ENCODE measurements at regions not wholly inside any gene's neighbourhood (a gene's known extent, or its start where the extent isn't known, plus 50 kb on each side); places are given as distances from the start of the nearest gene placed in this dataset.

DNA sequence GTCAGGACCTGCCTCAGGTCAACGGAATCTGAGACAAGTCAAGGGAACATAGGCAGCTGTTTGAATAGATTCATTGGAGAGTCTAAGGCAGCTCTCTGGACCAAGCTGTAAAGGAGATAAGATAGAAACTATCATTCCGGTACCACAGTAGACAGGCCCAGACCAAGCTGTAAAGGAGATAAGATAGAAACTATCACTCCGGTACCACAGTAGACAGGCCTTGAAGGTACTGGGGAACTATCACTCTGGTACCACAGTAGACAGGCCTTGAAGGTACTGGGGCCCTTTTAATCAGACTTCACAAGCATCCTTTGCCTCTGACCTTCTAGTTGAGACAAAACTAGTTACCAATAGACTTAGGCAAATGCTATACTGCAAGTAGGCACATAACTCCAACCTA, 346.1 kb downstream of the DCDC2C start:
- DNase-seq (ENCODE audit: low read depth) = no peak
- no peak overlapping the region for H3K4me3 ChIP-seq (ENCODE audit: low read depth, low read length)
- TF ChIP-seq, protein P1, sequence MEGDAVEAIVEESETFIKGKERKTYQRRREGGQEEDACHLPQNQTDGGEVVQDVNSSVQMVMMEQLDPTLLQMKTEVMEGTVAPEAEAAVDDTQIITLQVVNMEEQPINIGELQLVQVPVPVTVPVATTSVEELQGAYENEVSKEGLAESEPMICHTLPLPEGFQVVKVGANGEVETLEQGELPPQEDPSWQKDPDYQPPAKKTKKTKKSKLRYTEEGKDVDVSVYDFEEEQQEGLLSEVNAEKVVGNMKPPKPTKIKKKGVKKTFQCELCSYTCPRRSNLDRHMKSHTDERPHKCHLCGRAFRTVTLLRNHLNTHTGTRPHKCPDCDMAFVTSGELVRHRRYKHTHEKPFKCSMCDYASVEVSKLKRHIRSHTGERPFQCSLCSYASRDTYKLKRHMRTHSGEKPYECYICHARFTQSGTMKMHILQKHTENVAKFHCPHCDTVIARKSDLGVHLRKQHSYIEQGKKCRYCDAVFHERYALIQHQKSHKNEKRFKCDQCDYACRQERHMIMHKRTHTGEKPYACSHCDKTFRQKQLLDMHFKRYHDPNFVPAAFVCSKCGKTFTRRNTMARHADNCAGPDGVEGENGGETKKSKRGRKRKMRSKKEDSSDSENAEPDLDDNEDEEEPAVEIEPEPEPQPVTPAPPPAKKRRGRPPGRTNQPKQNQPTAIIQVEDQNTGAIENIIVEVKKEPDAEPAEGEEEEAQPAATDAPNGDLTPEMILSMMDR (conservative IDR thresholded peaks at IDR 0.05; ENCODE audit: low read depth, low read length) = no peak

DNA sequence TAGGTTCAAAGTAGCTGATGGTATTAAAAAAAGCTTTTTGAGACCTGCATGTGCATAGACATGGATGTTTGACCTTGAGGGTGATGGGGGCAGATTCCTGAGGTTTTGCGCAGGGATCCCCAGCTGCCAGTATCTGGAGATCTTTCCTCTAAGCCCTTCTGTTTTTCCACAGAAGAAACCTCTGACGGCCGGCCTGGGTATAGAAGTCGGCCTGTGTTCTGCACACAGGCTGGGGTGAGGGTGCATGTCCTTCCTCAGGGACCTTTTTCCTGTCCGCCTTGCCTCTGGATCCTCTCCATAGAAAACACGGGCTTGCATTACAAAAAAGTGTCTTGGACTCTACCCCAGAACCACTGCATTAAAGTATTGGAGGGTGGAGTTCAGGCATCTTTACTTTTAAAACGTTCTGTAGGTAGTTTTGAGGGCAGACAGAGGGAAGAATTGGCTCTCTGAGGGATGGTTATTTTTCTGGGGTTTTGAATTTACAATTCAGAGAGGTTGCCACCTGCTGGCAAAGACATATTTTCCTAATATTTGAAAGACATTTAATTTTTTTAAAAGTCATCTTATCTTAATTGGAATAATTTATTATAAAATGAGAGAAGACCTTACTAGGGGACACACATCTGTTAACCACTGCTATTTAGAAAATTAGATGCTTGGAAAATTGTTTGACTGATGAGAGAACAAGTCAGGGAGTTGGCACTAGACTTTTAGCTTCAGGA, 350.6 kb downstream of the DCDC2C start:
- TF ChIP-seq, protein P1 (conservative IDR thresholded peaks at IDR 0.05; ENCODE audit: low read depth, low read length) = peak; percentile 9
- H3K4me3 ChIP-seq (ENCODE audit: low read depth, low read length) = no peak overlapping the region
- no peak for DNase-seq (ENCODE audit: low read depth)

DNA sequence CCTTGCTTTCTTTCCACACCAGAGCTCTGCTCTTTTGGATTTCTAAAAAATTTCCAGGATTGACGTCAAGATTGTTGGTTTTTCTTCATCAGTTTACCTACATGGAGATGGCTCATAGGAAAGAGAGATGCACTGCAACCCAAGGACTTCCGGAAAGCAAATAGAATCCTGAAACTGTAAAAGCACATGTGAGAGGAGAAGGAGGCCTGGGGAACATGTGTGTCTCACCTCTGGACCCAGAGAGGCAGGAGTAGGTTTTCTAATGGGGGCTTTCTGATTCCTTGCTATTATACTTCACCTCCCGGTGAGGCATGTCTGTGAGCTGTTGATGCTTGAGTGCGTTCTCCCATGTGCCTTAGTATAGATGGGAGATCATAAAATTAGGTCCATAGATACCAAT, 362.8 kb downstream of the DCDC2C start:
- DNase-seq (ENCODE audit: low read depth) = no peak
- TF ChIP-seq, protein P1 (conservative IDR thresholded peaks at IDR 0.05; ENCODE audit: low read depth, low read length) = no peak

DNA sequence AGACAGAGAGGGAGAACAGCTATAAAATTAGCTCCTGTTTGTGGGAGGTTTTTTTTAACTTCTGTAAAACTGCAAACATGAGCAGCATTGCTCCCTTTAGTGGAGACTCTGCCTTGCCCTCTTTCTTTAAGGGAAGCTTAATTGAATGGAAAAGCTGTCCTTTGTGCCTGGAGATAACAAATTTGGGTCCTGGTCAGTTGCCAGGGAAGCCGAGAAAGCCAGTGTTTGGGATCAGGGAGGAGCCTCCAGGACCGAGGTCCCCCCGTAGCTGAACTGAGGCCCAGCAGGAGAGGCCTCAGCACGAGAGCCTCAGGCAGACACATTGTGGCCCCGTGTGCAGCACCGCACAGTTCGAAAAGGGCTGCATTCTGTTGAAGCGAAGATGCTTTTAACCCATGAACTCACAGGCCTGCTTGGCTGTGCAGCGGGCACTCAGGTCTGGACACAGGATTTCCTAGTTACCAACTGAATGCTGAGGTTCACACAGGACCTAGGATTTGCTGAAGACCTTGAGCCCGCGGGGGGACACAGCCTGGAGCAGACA, 369.7 kb downstream of the DCDC2C start:
- DNase-seq (ENCODE audit: low read depth) = no peak
- TF ChIP-seq, protein P1 (conservative IDR thresholded peaks at IDR 0.05; ENCODE audit: low read depth, low read length) = no peak
- no peak overlapping the region for H3K4me3 ChIP-seq (ENCODE audit: low read depth, low read length)

More for the DNA sequence above, 362.8 kb downstream of the DCDC2C start:
- H3K4me3 ChIP-seq (ENCODE audit: low read depth, low read length) = no peak overlapping the region

DNA sequence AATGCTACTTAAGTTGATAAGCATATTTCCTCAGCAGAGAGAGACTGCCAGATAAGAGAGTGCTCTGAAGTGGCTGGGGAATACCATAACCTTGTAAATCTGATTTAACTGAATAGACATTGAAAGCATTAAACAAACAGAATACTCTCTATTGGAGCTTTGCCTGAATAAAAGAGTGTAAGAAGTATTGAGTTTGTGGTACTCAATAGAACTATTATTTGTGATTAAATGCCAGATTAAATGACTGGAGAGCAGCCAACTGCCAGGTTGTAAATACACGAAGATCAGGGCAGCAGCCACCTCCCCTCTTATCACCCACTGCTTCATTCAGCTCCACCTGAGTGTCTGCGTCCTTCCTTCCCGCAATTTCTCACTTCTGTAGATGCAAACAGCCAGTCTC, 373.6 kb downstream of the DCDC2C start:
- no peak overlapping the region for H3K4me3 ChIP-seq (ENCODE audit: low read depth, low read length)
- TF ChIP-seq, protein P1 (conservative IDR thresholded peaks at IDR 0.05; ENCODE audit: low read depth, low read length) = no peak
- no peak for DNase-seq (ENCODE audit: low read depth)

DNA sequence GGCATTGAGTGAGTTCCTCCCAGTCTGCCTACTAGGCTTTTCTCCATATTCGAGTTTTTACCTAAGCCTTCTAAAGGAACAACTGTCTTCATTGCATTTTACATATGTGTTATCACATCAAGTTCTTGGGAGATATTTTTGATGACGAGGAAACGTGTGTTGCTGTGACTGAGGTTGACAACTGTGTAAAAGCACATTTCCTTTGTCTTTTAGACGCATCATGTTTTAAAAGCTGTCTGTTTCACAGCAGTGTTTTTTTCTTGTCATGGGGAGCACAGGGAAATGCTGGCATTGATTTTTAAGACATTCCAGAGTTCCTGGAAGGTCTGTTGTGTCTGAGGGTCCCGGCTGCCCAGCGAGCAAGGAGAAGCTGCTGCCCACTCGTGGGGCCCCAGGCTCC, 381.8 kb downstream of the DCDC2C start:
- no peak for DNase-seq (ENCODE audit: low read depth)
- TF ChIP-seq, protein P1 (conservative IDR thresholded peaks at IDR 0.05; ENCODE audit: low read depth, low read length) = no peak
- no peak overlapping the region for H3K4me3 ChIP-seq (ENCODE audit: low read depth, low read length)
